Putamen (tissue), 1 donor: ENCODE measurements at regions not wholly inside any gene's neighbourhood (a gene's known extent, or its start where the extent isn't known, plus 50 kb on each side); places are given as distances from the start of the nearest gene placed in this dataset.
"Not testable (repeated sequence)": the region's sequence is repeated elsewhere in the genome, so short reads cannot be mapped to it uniquely, and the experiment has no call there.

Experiments used
- DNase-seq: peaks from one replicate; pipeline ENCODE4 v3.0.0-alpha.2; 2016; ENCODE audit warnings: low spot score

GRCh38 chr2:198913394-198914152 is 544.2 kb downstream of the SATB2 start:
- no peak for DNase-seq

DNA sequence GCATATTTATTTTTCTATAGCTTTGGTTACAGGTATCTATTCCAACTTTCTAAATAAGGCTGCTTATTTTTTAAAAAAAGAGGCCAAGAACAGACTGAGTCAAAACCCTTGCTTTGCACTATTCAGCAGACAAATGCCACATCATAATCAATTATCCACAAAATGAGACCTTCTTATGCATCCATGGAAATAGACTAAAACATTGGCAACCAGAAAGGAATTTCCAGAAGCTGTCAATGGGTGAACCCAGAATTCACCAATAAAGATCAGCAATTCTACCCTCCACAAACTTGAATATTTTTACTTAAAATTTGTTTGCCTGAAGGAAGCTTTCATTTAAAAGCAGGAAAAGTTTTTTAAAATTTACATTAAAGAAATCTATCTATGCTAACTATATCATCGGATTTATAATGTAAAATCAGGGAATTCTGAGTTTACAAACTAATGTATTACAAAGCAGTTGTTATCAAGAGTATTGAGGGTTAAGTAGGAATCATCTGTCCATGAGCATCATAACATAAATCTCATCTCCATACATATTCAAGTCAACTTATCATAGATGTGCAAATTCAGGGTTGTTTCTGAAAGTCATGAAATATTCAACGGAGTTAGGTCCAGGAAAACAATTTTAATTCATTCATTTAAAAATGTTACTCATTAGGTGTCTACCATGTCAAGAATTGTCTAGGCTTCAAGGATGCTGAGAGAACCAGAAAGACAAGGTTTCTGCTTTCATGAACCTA is 548.0 kb downstream of the SATB2 start:
- DNase-seq: no peak

GRCh38 chr2:198905881-198906612 is 551.7 kb downstream of the SATB2 start:
- DNase-seq: no peak

DNA sequence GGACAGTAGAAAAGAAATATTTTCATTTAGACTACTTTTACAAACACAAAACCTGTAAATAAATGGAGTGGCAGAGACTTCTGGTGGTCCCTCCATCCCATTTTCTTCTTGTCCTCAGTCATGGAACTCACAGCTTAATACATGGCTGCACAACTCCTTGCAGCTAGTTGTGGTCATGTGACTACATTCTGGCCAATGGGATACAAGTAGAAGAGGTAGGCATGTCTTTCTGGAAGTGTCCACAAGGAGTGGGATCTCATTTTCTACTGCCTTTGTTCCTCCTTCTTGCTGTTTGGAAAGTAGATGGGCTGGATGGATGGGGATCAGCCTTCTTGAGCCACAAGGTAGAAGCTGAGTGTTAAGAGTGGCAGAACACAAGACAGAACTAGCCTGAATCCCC is 555.8 kb downstream of the SATB2 start:
- DNase-seq: no peak

GRCh38 chr2:198900141-198900540 is 557.6 kb downstream of the SATB2 start:
- DNase-seq: no peak

DNA sequence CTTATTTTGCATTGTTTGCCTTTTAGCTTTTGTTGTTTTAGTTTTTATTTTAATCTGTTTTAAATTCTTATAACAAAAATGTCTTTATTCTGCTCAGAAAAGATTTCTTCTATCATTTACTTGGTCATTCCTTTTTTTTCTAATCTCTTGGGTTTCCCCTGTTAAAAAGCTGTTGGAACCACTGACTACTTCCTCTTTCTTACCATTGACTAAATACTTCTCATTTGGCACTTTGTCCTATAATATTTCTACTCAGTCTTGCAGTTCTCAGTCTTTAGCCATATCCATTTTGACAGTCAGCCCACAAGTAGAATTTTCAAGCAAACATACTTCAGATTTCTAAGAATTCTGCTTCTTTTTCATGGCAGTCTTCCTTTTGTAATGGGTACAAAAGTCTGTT is 567.2 kb downstream of the SATB2 start:
- DNase-seq: no peak

DNA sequence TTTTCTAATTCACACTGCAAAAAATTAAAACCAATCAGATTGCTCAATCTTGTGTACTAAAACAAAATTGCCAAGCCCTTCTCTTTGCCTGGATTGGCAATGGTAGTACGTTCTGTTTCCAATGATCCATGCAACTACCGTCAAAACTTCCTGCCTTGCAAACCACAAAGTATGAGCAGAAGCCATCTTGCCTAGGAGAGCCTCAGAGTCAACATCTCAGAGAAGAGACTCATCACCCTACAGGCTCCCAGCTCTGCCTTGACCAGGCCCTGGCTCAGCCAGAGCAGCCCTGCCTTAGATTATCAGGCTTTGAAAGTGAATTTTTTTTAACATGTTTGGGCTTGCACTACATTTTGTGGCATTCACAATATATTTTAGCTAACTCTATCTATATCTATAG is 574.1 kb downstream of the SATB2 start:
- no peak for DNase-seq

DNA sequence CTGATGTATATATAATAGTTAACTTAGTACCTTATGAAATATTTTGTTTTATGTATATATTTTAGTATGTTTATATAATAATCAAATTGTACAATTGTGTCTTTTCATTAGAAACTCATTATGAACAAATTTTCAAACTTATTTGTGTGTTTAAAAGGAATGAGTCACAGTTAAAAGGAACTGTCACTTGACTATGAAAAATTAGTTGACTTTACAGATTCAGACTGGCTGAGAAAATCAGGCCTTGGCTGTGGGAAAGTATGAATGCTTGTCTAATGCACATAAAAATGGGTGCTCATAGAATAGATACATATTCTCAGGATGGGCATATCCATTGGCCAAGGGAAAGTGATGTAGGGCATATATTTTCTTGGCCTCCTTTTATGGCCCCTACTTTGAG is 576.8 kb downstream of the SATB2 start:
- no peak for DNase-seq

- DNase-seq: no peak
Observed at GRCh38 chr2:198880421-198880820, 577.3 kb downstream of the SATB2 start.

DNA sequence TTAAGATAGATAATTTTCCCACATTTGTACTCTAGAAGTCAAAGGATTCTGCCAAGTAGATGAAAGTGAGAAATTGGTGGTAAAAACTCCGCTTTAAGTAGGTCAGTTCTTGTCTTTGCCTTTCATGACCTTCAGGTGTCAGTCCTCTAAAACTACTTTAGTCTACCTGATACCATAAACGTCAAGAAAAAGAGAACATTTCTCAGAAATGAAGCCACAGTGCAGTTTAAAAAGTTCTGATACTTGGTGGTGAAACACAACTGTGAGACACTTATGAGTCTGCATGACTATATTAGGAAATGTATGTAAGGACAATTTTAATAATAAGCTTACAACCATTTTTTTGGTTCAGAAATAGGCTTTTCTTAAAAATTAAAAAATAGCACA is 583.3 kb downstream of the SATB2 start:
- DNase-seq: no peak

DNA sequence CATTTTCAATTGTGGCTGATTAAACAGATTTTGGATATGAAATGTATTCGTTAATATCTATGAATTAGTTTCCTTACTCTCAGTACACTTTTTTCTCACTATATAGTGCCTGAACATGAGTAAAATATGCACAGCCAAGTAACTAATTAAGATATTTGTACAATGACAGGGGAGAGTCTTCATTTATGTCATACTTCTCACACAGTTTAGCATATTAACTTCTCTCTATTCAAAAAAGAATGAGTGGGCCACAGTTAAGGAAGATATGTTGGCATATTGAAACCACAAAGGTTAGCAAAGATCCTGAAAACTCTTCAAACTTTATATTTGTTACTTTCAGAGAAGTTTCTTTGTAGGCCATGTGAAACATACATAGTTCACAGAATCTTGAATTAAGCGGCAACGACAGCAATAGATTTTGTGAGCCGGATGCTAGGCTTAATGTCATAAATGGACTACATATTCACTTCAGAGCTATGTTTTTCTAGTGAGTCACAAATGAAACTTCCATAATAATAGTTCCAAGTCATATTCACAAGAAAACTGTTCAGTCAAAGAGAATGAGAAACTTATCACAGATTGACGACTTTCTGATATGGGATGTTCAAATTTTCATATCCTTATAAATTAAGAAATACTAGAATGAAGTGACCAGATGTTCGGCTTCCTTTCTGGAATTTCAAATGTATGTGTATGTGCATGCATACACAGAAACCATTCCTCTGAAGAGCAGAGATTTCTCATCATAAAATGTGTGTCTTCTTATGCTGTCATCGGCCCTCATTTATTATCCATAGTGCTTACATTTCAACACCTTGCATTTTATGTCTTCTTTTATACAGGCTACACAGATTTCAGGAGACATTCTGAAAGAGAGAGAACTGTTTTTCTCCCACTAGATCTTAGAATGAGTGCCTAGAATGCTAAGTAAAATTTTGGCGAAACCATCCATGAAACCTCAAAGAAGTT is 584.0 kb downstream of the SATB2 start:
- DNase-seq: no peak

DNA sequence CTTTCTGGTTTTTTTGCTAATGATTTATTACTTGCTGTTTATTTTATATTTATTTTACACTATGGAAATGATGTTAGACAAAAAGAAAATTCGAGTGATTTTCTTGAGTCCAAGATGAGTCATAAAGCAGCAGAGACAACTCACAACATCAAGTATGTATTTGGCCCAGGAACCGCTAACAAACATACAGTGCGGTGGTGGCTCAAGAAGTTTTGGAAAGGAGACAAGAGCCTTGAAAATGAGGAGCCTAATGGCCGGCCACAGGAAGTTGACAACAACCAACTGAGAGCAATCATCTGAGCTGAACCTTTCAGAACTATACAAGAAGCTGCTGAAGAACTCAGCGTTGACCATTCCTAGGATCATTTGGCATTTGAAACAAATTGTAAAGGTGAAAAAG is 594.1 kb downstream of the SATB2 start:
- no peak for DNase-seq

- no peak for DNase-seq
Observed at GRCh38 chr2:198861080-198861479, 596.7 kb downstream of the SATB2 start.

DNA sequence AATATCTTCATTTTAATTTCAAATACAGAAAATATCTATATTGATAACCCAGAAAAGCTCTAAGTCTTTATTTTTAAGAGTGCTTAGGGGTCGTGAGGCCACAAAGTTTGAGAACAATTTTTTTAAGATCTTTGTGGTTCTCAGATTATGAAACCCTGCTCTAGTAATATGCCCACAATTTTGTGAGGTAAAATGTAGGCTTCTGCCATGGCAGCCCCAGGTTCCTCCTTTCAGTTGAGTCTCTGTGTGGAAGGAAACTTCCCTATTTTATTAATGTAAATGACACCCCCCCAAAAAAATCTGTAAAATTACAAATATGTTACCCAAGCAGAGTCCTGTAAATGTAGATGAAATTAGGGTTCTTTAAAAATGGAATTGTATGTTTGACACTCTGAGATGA is 600.5 kb downstream of the SATB2 start:
- no peak for DNase-seq

DNA sequence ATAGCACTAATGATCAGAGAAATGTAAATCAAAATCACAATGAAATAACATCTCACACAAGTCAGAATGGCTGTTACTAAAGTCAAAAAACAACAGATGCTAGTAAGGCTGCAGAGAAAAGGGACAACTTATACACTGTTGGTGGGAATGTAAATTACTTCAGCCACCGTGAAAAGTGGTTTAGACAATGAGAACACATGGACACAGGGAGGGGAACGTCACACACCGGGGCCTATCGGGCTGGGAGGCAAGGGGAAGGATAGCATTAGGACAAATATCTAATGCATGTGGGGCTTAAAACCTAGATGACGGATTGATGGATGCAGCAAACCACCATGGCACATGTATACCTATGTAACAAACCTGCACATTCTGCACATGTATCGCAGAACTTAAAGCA is 602.0 kb downstream of the SATB2 start:
- not testable (repeated sequence) for DNase-seq

GRCh38 chr2:198852248-198852647 is 605.5 kb downstream of the SATB2 start:
- no peak for DNase-seq

GRCh38 chr2:198825534-198825933 is 632.2 kb downstream of the SATB2 start:
- DNase-seq: no peak

- no peak for DNase-seq
Observed at GRCh38 chr2:198817536-198817935, 640.2 kb downstream of the SATB2 start.

DNA sequence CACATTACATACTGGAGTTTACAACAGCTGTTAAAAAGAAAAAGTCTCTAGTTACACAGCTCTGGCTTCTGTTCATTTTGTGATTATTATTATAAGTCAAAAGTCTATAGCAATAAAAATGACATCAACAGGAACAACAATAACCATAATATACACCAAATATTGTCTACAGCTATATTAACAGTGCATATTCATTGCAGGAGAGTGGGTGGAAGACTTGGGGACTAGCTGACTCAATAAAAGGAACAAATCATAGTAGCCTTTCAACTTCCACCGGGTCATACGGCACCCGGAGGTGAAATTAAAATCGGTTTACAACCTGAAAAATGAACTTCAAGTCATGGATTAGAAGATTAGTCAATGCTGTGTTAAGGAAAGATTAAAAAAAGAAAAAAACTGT is 642.1 kb downstream of the SATB2 start:
- DNase-seq: no peak

GRCh38 chr2:198811198-198811597 is 646.5 kb downstream of the SATB2 start:
- no peak for DNase-seq

DNA sequence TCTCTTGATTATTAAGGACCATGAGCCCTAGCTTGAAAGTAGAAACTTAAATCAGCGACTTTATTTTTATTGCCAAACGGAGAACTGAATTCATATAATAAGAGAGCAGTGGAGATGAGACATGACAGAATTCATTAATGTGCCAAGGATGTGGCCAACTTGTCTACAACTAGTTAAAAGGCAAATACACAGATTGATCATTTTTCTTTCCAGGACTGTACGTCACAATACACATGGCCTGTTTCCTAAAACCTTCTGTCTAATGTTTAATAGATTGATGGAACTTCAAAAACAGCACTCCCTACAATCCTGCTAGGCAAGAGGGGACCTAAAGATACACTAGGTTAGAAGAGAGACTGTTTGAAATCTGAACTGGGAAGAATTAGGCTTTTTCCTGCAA is 647.8 kb downstream of the SATB2 start:
- DNase-seq: no peak

GRCh38 chr2:198807131-198807530 is 650.6 kb downstream of the SATB2 start:
- no peak for DNase-seq
